ENCODE measurements at regions not wholly inside any gene's neighbourhood (a gene's known extent, or its start where the extent isn't known, plus 50 kb on each side); places are given as distances from the start of the nearest gene placed in this dataset.

DNA sequence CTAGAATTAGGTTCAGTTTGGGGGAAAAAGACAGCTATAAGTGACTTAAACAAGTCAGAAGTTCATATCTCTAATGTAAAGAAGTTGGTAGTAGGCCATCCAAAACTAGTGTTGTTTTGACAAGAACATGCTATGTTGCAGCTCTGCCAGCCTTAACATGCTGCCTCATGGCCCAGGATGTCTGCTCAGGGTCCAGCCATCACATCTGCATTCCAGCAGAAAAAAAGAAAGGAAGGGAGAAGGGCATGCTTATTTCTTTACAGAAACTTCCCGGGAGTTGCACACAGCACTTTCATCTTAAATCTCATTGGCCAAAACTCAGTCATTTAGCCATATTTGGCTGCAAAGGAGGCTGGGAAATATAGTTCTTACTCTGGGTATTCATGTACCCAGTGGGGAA is 400.4 kb upstream of the PODXL start:
- no peaks in the 10 kb centered on the region for H3K4me1 ChIP-seq (ENCODE audit: low read depth, poor library complexity, severe bottlenecking)
- H2AFZ ChIP-seq (ENCODE audit: low read depth) = no peak overlapping the region
- no peak overlapping the region for H3K4me3 ChIP-seq (IDR thresholded peaks at IDR 0.05; ENCODE audit: insufficient read depth, low read depth, low read length)
- H4K20me1 ChIP-seq (ENCODE audit: insufficient read depth) = no peaks in the 10 kb centered on the region
- H3K79me2 ChIP-seq (ENCODE audit: insufficient read depth, low read depth) = no peaks in the 10 kb centered on the region
- TF ChIP-seq, protein P1, sequence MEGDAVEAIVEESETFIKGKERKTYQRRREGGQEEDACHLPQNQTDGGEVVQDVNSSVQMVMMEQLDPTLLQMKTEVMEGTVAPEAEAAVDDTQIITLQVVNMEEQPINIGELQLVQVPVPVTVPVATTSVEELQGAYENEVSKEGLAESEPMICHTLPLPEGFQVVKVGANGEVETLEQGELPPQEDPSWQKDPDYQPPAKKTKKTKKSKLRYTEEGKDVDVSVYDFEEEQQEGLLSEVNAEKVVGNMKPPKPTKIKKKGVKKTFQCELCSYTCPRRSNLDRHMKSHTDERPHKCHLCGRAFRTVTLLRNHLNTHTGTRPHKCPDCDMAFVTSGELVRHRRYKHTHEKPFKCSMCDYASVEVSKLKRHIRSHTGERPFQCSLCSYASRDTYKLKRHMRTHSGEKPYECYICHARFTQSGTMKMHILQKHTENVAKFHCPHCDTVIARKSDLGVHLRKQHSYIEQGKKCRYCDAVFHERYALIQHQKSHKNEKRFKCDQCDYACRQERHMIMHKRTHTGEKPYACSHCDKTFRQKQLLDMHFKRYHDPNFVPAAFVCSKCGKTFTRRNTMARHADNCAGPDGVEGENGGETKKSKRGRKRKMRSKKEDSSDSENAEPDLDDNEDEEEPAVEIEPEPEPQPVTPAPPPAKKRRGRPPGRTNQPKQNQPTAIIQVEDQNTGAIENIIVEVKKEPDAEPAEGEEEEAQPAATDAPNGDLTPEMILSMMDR (conservative IDR thresholded peaks at IDR 0.05; ENCODE audit: low read depth, low read length) = no peak
- no peaks in the 10 kb centered on the region for H3K36me3 ChIP-seq (ENCODE audit: insufficient read depth)
- no peak overlapping the region for H3K9ac ChIP-seq
- no peak overlapping the region for H3K4me2 ChIP-seq
- H3K27me3 ChIP-seq (ENCODE audit: insufficient read depth, low read depth) = no peaks in the 10 kb centered on the region
- no peak overlapping the region for H3K27ac ChIP-seq

DNA sequence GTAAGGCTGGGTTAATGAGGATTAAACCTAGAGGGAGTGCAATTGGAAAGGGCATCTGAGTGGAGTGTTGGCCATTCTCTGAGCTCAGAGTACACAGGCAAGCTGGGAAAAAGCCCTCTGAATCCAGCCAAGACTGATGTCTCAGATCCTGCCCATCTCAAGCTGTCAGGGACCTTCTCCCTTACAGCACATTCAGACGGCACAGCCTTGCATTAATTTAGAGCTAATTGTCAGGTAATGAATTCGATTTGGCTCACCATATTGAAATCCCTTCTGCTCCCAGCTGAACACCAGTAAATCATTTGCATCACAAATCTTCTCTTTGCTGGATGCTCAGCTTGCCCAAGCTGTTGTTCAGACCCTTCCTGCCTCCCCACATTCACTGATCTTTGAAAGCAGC is 399.3 kb upstream of the PODXL start:
- Histone ChIP-seq H3K9ac (no peak overlapping the region), H3K4me2 (no peak overlapping the region), H3K27ac (no peak overlapping the region), H2AFZ (ENCODE audit: low read depth) (no peak overlapping the region), H3K79me2 (ENCODE audit: insufficient read depth, low read depth) (no peaks in the 10 kb centered on the region), H3K4me1 (ENCODE audit: low read depth, poor library complexity, severe bottlenecking) (no peaks in the 10 kb centered on the region), H4K20me1 (ENCODE audit: insufficient read depth) (no peaks in the 10 kb centered on the region), H3K27me3 (ENCODE audit: insufficient read depth, low read depth) (no peaks in the 10 kb centered on the region), H3K4me3 (IDR thresholded peaks at IDR 0.05; ENCODE audit: insufficient read depth, low read depth, low read length) (no peak overlapping the region), H3K36me3 (ENCODE audit: insufficient read depth) (no peaks in the 10 kb centered on the region)
- TF ChIP-seq, protein P1 (conservative IDR thresholded peaks at IDR 0.05; ENCODE audit: low read depth, low read length) = no peak

DNA sequence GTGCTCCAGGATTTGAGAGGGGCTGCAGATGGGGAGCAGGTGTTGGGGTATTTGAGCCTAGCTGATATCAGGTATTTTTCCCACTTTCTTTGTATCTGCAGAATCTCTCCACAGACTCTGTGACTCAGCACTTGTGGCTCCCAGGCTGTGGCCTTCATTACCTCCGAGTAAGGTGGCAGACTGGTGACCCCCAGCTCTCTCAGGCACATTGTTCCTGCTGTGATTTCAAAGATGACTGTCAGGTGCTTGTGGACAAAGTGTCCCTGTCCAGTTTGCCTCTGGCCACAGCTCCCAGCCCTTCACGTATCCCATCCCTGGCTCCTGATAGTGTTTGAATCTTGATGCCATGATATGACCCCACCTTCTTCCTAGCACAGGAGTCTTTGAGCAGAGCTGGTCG is 396.8 kb upstream of the PODXL start:
- TF ChIP-seq, protein P1 (conservative IDR thresholded peaks at IDR 0.05; ENCODE audit: low read depth, low read length) = no peak
- no peak overlapping the region for H3K4me2 ChIP-seq
- H3K27ac ChIP-seq = no peak overlapping the region
- no peak overlapping the region for H3K9ac ChIP-seq
- H3K27me3 ChIP-seq (ENCODE audit: insufficient read depth, low read depth) = no peaks in the 10 kb centered on the region
- no peak overlapping the region for H2AFZ ChIP-seq (ENCODE audit: low read depth)
- H4K20me1 ChIP-seq (ENCODE audit: insufficient read depth) = no peaks in the 10 kb centered on the region
- H3K4me1 ChIP-seq (ENCODE audit: low read depth, poor library complexity, severe bottlenecking) = no peaks in the 10 kb centered on the region
- H3K36me3 ChIP-seq (ENCODE audit: insufficient read depth) = no peaks in the 10 kb centered on the region
- H3K4me3 ChIP-seq (IDR thresholded peaks at IDR 0.05; ENCODE audit: insufficient read depth, low read depth, low read length) = no peak overlapping the region
- H3K79me2 ChIP-seq (ENCODE audit: insufficient read depth, low read depth) = no peaks in the 10 kb centered on the region

DNA sequence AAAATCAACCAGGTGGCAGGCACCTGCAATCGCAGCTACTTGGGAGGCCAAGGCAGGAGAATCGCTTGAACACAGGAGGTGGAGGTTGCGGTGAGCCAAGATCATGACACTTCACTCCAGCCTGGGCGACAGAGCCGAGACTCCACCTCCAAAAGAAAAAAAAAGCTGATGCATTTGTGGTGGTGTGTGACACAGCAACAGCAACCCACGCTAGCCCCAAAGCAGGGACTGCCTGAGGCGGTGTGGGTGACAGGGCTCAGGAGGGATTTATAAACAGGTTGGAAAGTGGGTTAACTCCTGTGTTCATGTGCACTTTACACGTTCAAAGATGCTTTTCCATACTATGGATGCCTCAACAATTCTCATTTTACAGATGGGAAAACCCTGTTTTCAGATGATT is 395.9 kb upstream of the PODXL start:
- Histone ChIP-seq H3K4me1 (ENCODE audit: low read depth, poor library complexity, severe bottlenecking) (no peaks in the 10 kb centered on the region), H3K4me3 (IDR thresholded peaks at IDR 0.05; ENCODE audit: insufficient read depth, low read depth, low read length) (no peak overlapping the region), H3K4me2 (no peak overlapping the region), H2AFZ (ENCODE audit: low read depth) (no peak overlapping the region), H3K36me3 (ENCODE audit: insufficient read depth) (no peaks in the 10 kb centered on the region), H3K27ac (no peak overlapping the region), H3K27me3 (ENCODE audit: insufficient read depth, low read depth) (no peaks in the 10 kb centered on the region), H4K20me1 (ENCODE audit: insufficient read depth) (no peaks in the 10 kb centered on the region), H3K9ac (no peak overlapping the region), H3K79me2 (ENCODE audit: insufficient read depth, low read depth) (no peaks in the 10 kb centered on the region)
- TF ChIP-seq, protein P1 (conservative IDR thresholded peaks at IDR 0.05; ENCODE audit: low read depth, low read length) = no peak

DNA sequence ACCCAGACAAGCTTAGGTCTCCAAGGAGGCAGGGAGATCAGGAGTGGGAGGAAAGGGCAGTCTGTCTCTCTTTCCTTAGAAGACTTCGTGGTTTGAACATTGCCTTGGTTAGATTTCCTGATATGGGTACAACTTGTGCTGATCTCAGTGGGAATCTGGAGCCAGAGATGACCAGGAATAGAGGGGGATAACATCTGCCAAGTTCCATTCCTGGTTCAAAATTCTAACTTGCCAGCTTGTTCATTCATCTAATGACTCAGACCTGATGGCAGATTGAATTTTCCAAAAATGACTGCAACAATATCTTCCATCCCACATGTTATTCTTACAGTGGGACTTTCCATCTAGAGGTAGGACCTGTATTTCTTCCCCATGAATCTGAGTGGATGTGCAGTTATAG is 394.3 kb upstream of the PODXL start:
- no peak overlapping the region for H3K4me3 ChIP-seq (IDR thresholded peaks at IDR 0.05; ENCODE audit: insufficient read depth, low read depth, low read length)
- H3K9ac ChIP-seq = no peak overlapping the region
- H3K4me2 ChIP-seq = no peak overlapping the region
- no peaks in the 10 kb centered on the region for H3K27me3 ChIP-seq (ENCODE audit: insufficient read depth, low read depth)
- H3K27ac ChIP-seq = no peak overlapping the region
- H4K20me1 ChIP-seq (ENCODE audit: insufficient read depth) = no peaks in the 10 kb centered on the region
- TF ChIP-seq, protein P1 (conservative IDR thresholded peaks at IDR 0.05; ENCODE audit: low read depth, low read length) = no peak
- no peaks in the 10 kb centered on the region for H3K4me1 ChIP-seq (ENCODE audit: low read depth, poor library complexity, severe bottlenecking)
- no peaks in the 10 kb centered on the region for H3K79me2 ChIP-seq (ENCODE audit: insufficient read depth, low read depth)
- no peaks in the 10 kb centered on the region for H3K36me3 ChIP-seq (ENCODE audit: insufficient read depth)
- no peak overlapping the region for H2AFZ ChIP-seq (ENCODE audit: low read depth)
